Psoas muscle (tissue), 7 donors: ENCODE measurements at regions not wholly inside any gene's neighbourhood (a gene's known extent, or its start where the extent isn't known, plus 50 kb on each side); places are given as distances from the start of the nearest gene placed in this dataset.
A peak's percentile ranks its signal among the peaks of the same experiment; 100 is the strongest.
"Not testable (repeated sequence)": the region's sequence is repeated elsewhere in the genome, so short reads cannot be mapped to it uniquely, and the experiment has no call there.

Experiments used
- ATAC-seq, 4 donors: fragments of 200-7000 bp; cut with Tn5 transposase; one replicate each; pipeline ENCODE4 v1.9.1; 2020; ENCODE audit warnings: moderate library complexity in 3 of 4, mild to moderate bottlenecking in 2 of 4
- DNase-seq, 2 donors: peaks; one replicate each; pipeline ENCODE4 v3.0.0-alpha.2; 2020
- H3K27ac ChIP-seq: fragments of 200-600 bp; one replicate; pipeline ENCODE4 v1.8.0; 2022
- H3K27me3 ChIP-seq, 3 donors: fragments of 200-600 bp in 1 of 3; one replicate each; pipeline versions ENCODE4 v1.6.1 to v1.8.0; 2013 to 2022; ENCODE audit warnings: low read length in 2 of 3, mild to moderate bottlenecking in 2 of 3, moderate library complexity in 1 of 3; ENCODE audit not compliant: insufficient read depth in 3 of 3
- H3K36me3 ChIP-seq, 2 donors: fragments of 200-600 bp in 1 of 2; one replicate each; pipeline versions ENCODE4 v1.6.1 to v1.8.0; 2013 to 2022; ENCODE audit warnings: low read depth in 1 of 2, mild to moderate bottlenecking in 1 of 2, moderate library complexity in 1 of 2; ENCODE audit not compliant: insufficient read depth in 1 of 2
- H3K4me1 ChIP-seq: fragments of 200-600 bp; one replicate; pipeline ENCODE4 v1.8.0; 2022
- H3K4me3 ChIP-seq: fragments of 200-600 bp; one replicate; pipeline ENCODE4 v1.8.0; 2022; ENCODE audit warnings: mild to moderate bottlenecking
- H3K9me3 ChIP-seq: fragments of 200-600 bp; one replicate; pipeline ENCODE4 v1.8.0; 2022
- WGBS, 3 donors: extraction: QIAGEN DNeasy Blood & Tissue Kit; methylation state at CpG; one replicate each; pipeline versions ENCODE4 v1.1.6 to v1.1.7; 2013; 5-methylcytosine and 5-hydroxymethylcytosine counted together
- intact Hi-C, 2 donors: fragments of 100-400 bp; cut with DNase I; formaldehyde crosslinking; loops; one replicate each; pipeline versions ENCODE4 v1.11.0 to v1.14.2; 2022
- TF ChIP-seq, protein P1 (sequence below): fragments of 200-600 bp; IDR thresholded peaks from one replicate; pipeline ENCODE4 v1.8.0; 2022; ENCODE audit warnings: antibody characterized with exemption
- donor health status: healthy with polysubstance abuse.
- donor health status: DM: no; HTN: no; CAD: no; lungs with moderate emphysema.
- donor health status: Bipolar disorder and iron deficiency.
- donor health status: healthy.
- donor health status: DM: yes; HTN: yes; CAD: no.
- donor health status: DM: no; HTN: no; CAD: no.
- donor health status: DM: yes; HTN: yes; CAD: no.

GRCh38 chr2:234386971-234387370 lies 109.9 kb downstream of the ARL4C start:
- intact Hi-C loops, result no loop called here
- WGBS, 3 donors, result 39 to 61% (median 50%) methylated on average over 7 to 8 of the region's 8 CpGs

DNA sequence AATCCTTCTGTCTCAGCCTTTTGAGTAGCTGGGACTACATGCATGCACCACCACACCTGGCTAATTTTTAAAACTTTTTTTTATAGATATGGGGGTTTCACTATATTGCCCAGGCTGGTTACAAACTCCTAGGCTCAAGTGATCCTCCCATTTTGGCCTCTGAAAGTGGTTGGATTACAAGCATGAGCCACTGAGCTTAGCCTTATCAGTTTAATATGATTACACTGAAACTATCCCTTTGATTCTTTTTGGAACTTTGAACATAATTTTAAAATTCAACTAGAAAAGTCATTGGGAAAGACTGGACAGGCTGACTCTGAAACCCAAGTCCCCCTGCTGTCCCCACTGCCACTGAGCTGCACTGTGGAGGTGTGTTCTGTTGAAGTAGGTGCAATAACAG lies 114.8 kb downstream of the ARL4C start:
- no peaks in the 10 kb centered on the region for H3K9me3 ChIP-seq
- no peaks in the 10 kb centered on the region for H3K27me3 ChIP-seq
- no peak overlapping the region for H3K4me3 ChIP-seq
- H3K4me1 ChIP-seq, result no peaks in the 10 kb centered on the region
- TF ChIP-seq, protein P1, sequence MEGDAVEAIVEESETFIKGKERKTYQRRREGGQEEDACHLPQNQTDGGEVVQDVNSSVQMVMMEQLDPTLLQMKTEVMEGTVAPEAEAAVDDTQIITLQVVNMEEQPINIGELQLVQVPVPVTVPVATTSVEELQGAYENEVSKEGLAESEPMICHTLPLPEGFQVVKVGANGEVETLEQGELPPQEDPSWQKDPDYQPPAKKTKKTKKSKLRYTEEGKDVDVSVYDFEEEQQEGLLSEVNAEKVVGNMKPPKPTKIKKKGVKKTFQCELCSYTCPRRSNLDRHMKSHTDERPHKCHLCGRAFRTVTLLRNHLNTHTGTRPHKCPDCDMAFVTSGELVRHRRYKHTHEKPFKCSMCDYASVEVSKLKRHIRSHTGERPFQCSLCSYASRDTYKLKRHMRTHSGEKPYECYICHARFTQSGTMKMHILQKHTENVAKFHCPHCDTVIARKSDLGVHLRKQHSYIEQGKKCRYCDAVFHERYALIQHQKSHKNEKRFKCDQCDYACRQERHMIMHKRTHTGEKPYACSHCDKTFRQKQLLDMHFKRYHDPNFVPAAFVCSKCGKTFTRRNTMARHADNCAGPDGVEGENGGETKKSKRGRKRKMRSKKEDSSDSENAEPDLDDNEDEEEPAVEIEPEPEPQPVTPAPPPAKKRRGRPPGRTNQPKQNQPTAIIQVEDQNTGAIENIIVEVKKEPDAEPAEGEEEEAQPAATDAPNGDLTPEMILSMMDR, result no peak
- intact Hi-C loops, result no loop called here
- no peaks in the 10 kb centered on the region for H3K36me3 ChIP-seq
- H3K27ac ChIP-seq, result no peak overlapping the region
- no peak for DNase-seq
- no peak for ATAC-seq

More at GRCh38 chr2:234386971-234387370, 109.9 kb downstream of the ARL4C start:
- Histone ChIP-seq H3K9me3 (no peaks in the 10 kb centered on the region), H3K4me3 (no peak overlapping the region), H3K4me1 (no peaks in the 10 kb centered on the region), H3K27ac (no peak overlapping the region), H3K36me3 (no peaks in the 10 kb centered on the region), H3K27me3 (no peaks in the 10 kb centered on the region)
- ATAC-seq (no peak), DNase-seq (no peak)
- TF ChIP-seq, protein P1, result no peak

- WGBS, 3 donors, result 75 to 80% (median 79%) methylated on average over 2 of the region's 2 CpGs
- H3K27me3 ChIP-seq, ATAC-seq: not testable (repeated sequence)
Observed at GRCh38 chr2:234378958-234379357, 117.9 kb downstream of the ARL4C start.

DNA sequence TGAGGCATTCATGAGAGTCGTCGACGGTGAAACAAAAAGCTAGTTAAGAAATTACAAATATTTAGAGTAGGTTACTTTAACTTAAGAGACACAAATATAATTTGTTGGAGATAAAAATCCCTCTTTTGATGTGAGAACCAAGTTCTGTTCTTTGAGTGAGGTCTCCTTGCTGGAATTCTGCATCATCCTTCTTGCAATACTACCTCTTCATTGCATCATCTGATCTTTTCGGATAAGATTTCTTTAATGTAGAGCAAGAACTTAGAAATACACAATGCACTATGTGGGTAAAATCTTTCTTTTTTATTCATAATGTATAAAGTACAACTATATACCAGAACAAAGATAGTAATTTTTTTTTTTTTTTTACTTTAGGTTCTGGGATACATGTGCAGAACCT lies 118.4 kb downstream of the ARL4C start:
- Histone ChIP-seq H3K27ac (no peak overlapping the region), H3K4me1 (no peaks in the 10 kb centered on the region), H3K9me3 (no peaks in the 10 kb centered on the region), H3K4me3 (no peak overlapping the region), H3K36me3 (no peaks in the 10 kb centered on the region), H3K27me3 (no peaks in the 10 kb centered on the region)
- intact Hi-C loops, result no loop called here
- no peak for DNase-seq
- WGBS, 3 donors, result 37 to 40% (median 37%) methylated on average over 4 of the region's 4 CpGs
- no peak for ATAC-seq
- TF ChIP-seq, protein P1, result no peak

More at GRCh38 chr2:234378958-234379357, 117.9 kb downstream of the ARL4C start:
- H3K4me1 ChIP-seq, H3K36me3 ChIP-seq, H3K9me3 ChIP-seq, DNase-seq, intact Hi-C loops, H3K27ac ChIP-seq, H3K4me3 ChIP-seq: not testable (repeated sequence)

- DNase-seq, result no peak
- intact Hi-C loops, result no loop called here
- Histone ChIP-seq H3K36me3 (no peaks in the 10 kb centered on the region), H3K4me1 (no peaks in the 10 kb centered on the region), H3K4me3 (no peak overlapping the region), H3K27ac (no peak overlapping the region), H3K27me3 (no peaks in the 10 kb centered on the region), H3K9me3 (no peaks in the 10 kb centered on the region)
- 19 to 25% (median 19%) methylated on average over 12 of the region's 12 CpGs for WGBS, 3 donors
- TF ChIP-seq, protein P1, result no peak
- peak in 3 of 4 donors; percentile 39 to 68 (median 62) for ATAC-seq
Observed at GRCh38 chr2:234377761-234378391, 119.0 kb downstream of the ARL4C start.
